NCI-H2171 treated with DMSO at 0.1 percent for 48 hours (cell line): ENCODE measurements at regions not wholly inside any gene's neighbourhood (a gene's known extent, or its start where the extent isn't known, plus 50 kb on each side); places are given as distances from the start of the nearest gene placed in this dataset.
"Not testable (repeated sequence)": the region's sequence is repeated elsewhere in the genome, so short reads cannot be mapped to it uniquely, and the experiment has no call there.

Experiments used
- DNase-seq: peaks from one replicate; lab custom pipeline; 2025; lab: John Stamatoyannopoulos, UW

GRCh38 chr12:131458048-131458374, 252.9 kb upstream of the SFSWAP start:
- no peak for DNase-seq

- no peak for DNase-seq
These were observed 251.7 kb upstream of the SFSWAP start for GRCh38 chr12:131458931-131459772.

- no peak for DNase-seq
These were observed 251.0 kb upstream of the SFSWAP start for GRCh38 chr12:131459773-131460365.

GRCh38 chr12:131460520-131460919, 250.4 kb upstream of the SFSWAP start:
- DNase-seq = no peak

- no peak for DNase-seq
These were observed 249.8 kb upstream of the SFSWAP start for GRCh38 chr12:131461096-131461495.

- no peak for DNase-seq
These were observed 247.7 kb upstream of the SFSWAP start for GRCh38 chr12:131463174-131463573.

GRCh38 chr12:131464081-131464480, 246.8 kb upstream of the SFSWAP start:
- DNase-seq = no peak

GRCh38 chr12:131466306-131466705, 244.6 kb upstream of the SFSWAP start:
- DNase-seq = no peak

GRCh38 chr12:131466932-131467331, 244.0 kb upstream of the SFSWAP start:
- no peak for DNase-seq

GRCh38 chr12:131468206-131468605, 242.7 kb upstream of the SFSWAP start:
- no peak for DNase-seq

- DNase-seq = not testable (repeated sequence)
These were observed 240.9 kb upstream of the SFSWAP start for GRCh38 chr12:131469945-131470344.

- no peak for DNase-seq
These were observed 239.5 kb upstream of the SFSWAP start for GRCh38 chr12:131471271-131471905.

- no peak for DNase-seq
These were observed 238.8 kb upstream of the SFSWAP start for GRCh38 chr12:131471946-131472732.

GRCh38 chr12:131473261-131473660, 237.6 kb upstream of the SFSWAP start:
- DNase-seq = no peak

- no peak for DNase-seq
These were observed 236.9 kb upstream of the SFSWAP start for GRCh38 chr12:131473741-131474709.

- DNase-seq = not testable (repeated sequence)
These were observed 235.9 kb upstream of the SFSWAP start for GRCh38 chr12:131475012-131475411.

GRCh38 chr12:131477613-131478012, 233.3 kb upstream of the SFSWAP start:
- DNase-seq = no peak

GRCh38 chr12:131478468-131478867, 232.4 kb upstream of the SFSWAP start:
- no peak for DNase-seq

GRCh38 chr12:131482199-131482598, 228.7 kb upstream of the SFSWAP start:
- no peak for DNase-seq

- no peak for DNase-seq
These were observed 228.2 kb upstream of the SFSWAP start for GRCh38 chr12:131482686-131483085.
